Neural progenitor cell (in vitro differentiated cells): ENCODE measurements at regions not wholly inside any gene's neighbourhood (a gene's known extent, or its start where the extent isn't known, plus 50 kb on each side); places are given as distances from the start of the nearest gene placed in this dataset.

Experiments used
- EZH2 ChIP-seq: fragments of 200-600 bp; sonication (generic); IDR thresholded peaks from 2 replicates; pipeline ENCODE4 v1.6.1; 2017; ENCODE audit warnings: antibody characterized with exemption, mild to moderate bottlenecking, moderate library complexity
- EZH2phosphoT487 ChIP-seq: fragments of 200-600 bp; sonication (generic); IDR thresholded peaks from 2 replicates; pipeline ENCODE4 v1.6.1; 2017; ENCODE audit warnings: antibody characterized with exemption
- TF ChIP-seq, protein P1 (sequence below): fragments of 200-600 bp; sonication (generic); IDR thresholded peaks from 2 replicates; pipeline ENCODE4 v1.5.1; 2017; ENCODE audit warnings: antibody characterized with exemption, mild to moderate bottlenecking

DNA sequence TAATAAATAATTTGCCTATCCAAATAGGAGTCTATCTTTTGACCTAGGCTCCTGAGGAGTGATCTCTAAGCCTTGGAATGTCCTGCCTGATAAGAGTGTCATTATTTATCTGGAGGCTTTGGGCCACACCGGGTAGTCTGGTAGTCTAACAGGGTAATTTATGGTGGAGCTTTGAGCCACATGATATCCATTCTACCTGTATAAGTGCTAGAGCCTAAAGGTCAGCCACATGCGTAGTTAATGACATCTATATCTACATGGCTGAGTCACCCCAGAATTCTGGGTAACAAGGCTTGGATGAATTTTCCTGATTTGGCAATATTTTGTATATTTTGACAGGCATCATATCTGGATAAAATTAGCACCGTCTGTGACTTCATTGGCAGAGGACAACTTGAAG is 681.4 kb downstream of the MCTP2 start:
- TF ChIP-seq, protein P1, sequence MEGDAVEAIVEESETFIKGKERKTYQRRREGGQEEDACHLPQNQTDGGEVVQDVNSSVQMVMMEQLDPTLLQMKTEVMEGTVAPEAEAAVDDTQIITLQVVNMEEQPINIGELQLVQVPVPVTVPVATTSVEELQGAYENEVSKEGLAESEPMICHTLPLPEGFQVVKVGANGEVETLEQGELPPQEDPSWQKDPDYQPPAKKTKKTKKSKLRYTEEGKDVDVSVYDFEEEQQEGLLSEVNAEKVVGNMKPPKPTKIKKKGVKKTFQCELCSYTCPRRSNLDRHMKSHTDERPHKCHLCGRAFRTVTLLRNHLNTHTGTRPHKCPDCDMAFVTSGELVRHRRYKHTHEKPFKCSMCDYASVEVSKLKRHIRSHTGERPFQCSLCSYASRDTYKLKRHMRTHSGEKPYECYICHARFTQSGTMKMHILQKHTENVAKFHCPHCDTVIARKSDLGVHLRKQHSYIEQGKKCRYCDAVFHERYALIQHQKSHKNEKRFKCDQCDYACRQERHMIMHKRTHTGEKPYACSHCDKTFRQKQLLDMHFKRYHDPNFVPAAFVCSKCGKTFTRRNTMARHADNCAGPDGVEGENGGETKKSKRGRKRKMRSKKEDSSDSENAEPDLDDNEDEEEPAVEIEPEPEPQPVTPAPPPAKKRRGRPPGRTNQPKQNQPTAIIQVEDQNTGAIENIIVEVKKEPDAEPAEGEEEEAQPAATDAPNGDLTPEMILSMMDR: no peak
- TF ChIP-seq EZH2 (no peak), EZH2phosphoT487 (no peak)
